ENCODE measurements at regions not wholly inside any gene's neighbourhood (a gene's known extent, or its start where the extent isn't known, plus 50 kb on each side); places are given as distances from the start of the nearest gene placed in this dataset.

DNA sequence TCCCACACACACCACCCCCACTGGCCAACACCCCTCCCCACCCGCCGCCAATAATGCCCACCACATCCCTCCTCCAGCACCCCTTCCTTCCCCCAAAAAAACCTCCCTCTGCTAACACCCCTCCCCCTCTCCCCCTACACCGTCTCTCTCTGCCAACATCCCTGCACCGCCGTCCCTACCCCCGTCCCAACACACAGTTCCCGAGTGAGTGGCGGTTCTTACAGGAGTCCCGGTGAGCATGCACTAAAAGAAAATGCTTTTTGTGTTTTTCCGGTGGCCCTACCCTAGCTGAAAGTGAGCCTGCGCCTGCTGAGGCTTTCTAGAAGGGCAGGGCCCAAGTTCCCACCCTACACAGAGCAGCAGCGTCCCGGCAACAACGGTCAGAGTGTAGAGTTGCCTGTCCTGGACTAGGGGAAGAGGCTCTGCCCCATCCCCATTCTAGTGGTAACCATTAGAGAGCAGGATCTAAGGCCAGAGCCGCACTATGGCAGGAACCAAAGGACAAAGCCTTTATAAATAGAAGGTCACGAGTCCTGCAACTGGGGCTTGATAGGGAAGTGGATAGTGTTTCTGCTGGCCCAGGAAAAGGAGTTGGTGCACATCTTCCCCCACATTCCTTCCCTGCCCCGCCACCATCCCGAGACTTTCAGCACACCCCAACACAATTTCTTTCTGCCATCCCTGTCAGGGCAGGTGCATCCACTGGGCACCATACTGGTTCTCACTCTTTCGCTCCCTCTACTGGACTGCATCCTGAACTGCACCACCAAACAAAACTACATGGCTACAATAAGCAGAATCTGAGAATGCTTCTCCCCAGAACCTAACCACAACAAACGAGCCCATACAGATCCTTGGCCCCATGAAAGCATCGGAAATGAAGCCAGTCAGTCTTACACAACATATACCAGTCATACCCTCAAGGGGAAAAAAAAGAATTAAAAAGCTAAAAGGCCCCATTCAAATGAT, 78.1 kb upstream of the PAGE3 start:
- Histone ChIP-seq H3K9ac (ENCODE audit: low read length) (no peak overlapping the region), H2AFZ (ENCODE audit: low read depth, low read length, poor library complexity, severe bottlenecking) (no peak overlapping the region), H3K4me3 (replicated peaks in 1 of 2; ENCODE audit: low read depth in 1 of 2, low read length in 2 of 2) (no peak overlapping the region), H3K36me3 (ENCODE audit: control insufficient read depth in 1 of 2, insufficient read depth in 2 of 2, low read length in 2 of 2) (no peaks in the 10 kb centered on the region), H3K27me3 (ENCODE audit: insufficient read depth, low read length) (no peaks in the 10 kb centered on the region), H3K27ac (ENCODE audit: low read depth, low read length) (no peak overlapping the region), H3K9me3 (ENCODE audit: control insufficient read depth in 1 of 2, insufficient read depth in 1 of 2, low read depth in 1 of 2, low read length in 2 of 2) (no peaks in the 10 kb centered on the region), H3K79me2 (ENCODE audit: insufficient read depth, low read length) (no peaks in the 10 kb centered on the region), H3K9me2 (ENCODE audit: insufficient read depth) (no peaks in the 10 kb centered on the region), H4K20me1 (ENCODE audit: insufficient read depth) (no peaks in the 10 kb centered on the region), H3K4me2 (ENCODE audit: low read length) (no peak overlapping the region), H3K4me1 (ENCODE audit: control insufficient read depth in 1 of 2, insufficient read depth in 2 of 2, low read length in 2 of 2) (no peaks in the 10 kb centered on the region)
- TF ChIP-seq FOSL1 (IDR thresholded peaks at IDR 0.05; ENCODE audit: low read depth), result no peak
- TF ChIP-seq EZH2phosphoT487 (IDR thresholded peaks at IDR 0.05; ENCODE audit: borderline replicate concordance), result no peak
- peak; percentile 32; the same call in 1 of the 2 replicates for TF ChIP-seq RAD21 (IDR thresholded peaks at IDR 0.05; ENCODE audit: low read depth)
- TF ChIP-seq SRF (IDR thresholded peaks at IDR 0.05; ENCODE audit: low read depth), result no peak
- TF ChIP-seq YY1 (IDR thresholded peaks at IDR 0.05; ENCODE audit: extremely low read depth, insufficient replicate concordance, low read depth, low read length), result no peak
- TF ChIP-seq CEBPB (IDR thresholded peaks at IDR 0.05; ENCODE audit: low read depth), result no peak
- no peak for TF ChIP-seq JUND (IDR thresholded peaks at IDR 0.05)
- TF ChIP-seq, protein P1, sequence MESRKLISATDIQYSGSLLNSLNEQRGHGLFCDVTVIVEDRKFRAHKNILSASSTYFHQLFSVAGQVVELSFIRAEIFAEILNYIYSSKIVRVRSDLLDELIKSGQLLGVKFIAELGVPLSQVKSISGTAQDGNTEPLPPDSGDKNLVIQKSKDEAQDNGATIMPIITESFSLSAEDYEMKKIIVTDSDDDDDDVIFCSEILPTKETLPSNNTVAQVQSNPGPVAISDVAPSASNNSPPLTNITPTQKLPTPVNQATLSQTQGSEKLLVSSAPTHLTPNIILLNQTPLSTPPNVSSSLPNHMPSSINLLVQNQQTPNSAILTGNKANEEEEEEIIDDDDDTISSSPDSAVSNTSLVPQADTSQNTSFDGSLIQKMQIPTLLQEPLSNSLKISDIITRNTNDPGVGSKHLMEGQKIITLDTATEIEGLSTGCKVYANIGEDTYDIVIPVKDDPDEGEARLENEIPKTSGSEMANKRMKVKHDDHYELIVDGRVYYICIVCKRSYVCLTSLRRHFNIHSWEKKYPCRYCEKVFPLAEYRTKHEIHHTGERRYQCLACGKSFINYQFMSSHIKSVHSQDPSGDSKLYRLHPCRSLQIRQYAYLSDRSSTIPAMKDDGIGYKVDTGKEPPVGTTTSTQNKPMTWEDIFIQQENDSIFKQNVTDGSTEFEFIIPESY (IDR thresholded peaks at IDR 0.05; ENCODE audit: extremely low read depth, insufficient replicate concordance, low read length), result no peak
- no peak for TF ChIP-seq ZFX (IDR thresholded peaks at IDR 0.05)
- TF ChIP-seq SIN3A (IDR thresholded peaks at IDR 0.05; ENCODE audit: low read depth), result no peak
- no peak for TF ChIP-seq ZNF274 (IDR thresholded peaks at IDR 0.05; ENCODE audit: low read depth, low read length)
- no peak for TF ChIP-seq POLR2AphosphoS5 (IDR thresholded peaks at IDR 0.05; ENCODE audit: low read depth, low read length)
- no peak for TF ChIP-seq ELF1 (IDR thresholded peaks at IDR 0.05; ENCODE audit: borderline replicate concordance, low read depth)
- TF ChIP-seq, protein P2, sequence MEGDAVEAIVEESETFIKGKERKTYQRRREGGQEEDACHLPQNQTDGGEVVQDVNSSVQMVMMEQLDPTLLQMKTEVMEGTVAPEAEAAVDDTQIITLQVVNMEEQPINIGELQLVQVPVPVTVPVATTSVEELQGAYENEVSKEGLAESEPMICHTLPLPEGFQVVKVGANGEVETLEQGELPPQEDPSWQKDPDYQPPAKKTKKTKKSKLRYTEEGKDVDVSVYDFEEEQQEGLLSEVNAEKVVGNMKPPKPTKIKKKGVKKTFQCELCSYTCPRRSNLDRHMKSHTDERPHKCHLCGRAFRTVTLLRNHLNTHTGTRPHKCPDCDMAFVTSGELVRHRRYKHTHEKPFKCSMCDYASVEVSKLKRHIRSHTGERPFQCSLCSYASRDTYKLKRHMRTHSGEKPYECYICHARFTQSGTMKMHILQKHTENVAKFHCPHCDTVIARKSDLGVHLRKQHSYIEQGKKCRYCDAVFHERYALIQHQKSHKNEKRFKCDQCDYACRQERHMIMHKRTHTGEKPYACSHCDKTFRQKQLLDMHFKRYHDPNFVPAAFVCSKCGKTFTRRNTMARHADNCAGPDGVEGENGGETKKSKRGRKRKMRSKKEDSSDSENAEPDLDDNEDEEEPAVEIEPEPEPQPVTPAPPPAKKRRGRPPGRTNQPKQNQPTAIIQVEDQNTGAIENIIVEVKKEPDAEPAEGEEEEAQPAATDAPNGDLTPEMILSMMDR (IDR thresholded peaks at IDR 0.05 in 2 of 3, conservative IDR thresholded peaks at IDR 0.05 in 1 of 3; ENCODE audit: borderline replicate concordance in 1 of 3, insufficient read depth in 1 of 3, low read depth in 2 of 3, low read length in 2 of 3), result peak in 2 of 3 experiments; percentile 54 to 56; a peak in 4 of 6 replicates
- DNase-seq (ENCODE audit: low read depth, low spot score) (no peak), ATAC-seq (peak; percentile 65; the same call in 1 of the 2 replicates)
- POLR2A ChIA-PET, result no interaction called here
- intact Hi-C loops (cut with micrococcal nuclease), result loop anchor here (1.0 kb wide), 1 partner anchor 208 kb away; no protein-coding TSS in a partner anchor
- no TSS peak for BruUV-seq (replicated peaks)
- CTCF ChIA-PET, result no interaction called here
- RAD21 ChIA-PET (ENCODE audit: low non-redundant PET in 1 of 2, low total read pairs in 2 of 2, uncharacterized antibody in 2 of 2, unreplicated experiment in 2 of 2), result no interaction called here

All from HCT116 (cell line).